Central memory CD8-positive, alpha-beta T cell (primary cell): ENCODE measurements at regions not wholly inside any gene's neighbourhood (a gene's known extent, or its start where the extent isn't known, plus 50 kb on each side); places are given as distances from the start of the nearest gene placed in this dataset.

ENCODE experiments used
- ATAC-seq: fragments of 150-1000 bp; cut with Tn5 transposase; replicated peaks from 2 replicates; pipeline ENCODE4 v1.10.0; 2022; ENCODE audit warnings: mild to moderate bottlenecking, moderate FRiP score, moderate number of reproducible peaks; ENCODE audit not compliant: poor library complexity, severe bottlenecking; ENCODE audit errors: extremely low read depth
- DNase-seq, 2 donors: peaks; one replicate each; pipeline ENCODE4 v3.0.0; 2021; ENCODE audit warnings: low spot score in 2 of 2
- H3K27ac Mint-ChIP-seq: one replicate; pipeline ENCODE4 v1.8.0; 2022; ENCODE audit warnings: low read depth, mild to moderate bottlenecking, moderate library complexity, mixed read lengths
- H3K27me3 Mint-ChIP-seq: one replicate; pipeline ENCODE4 v1.8.0; 2022; ENCODE audit warnings: mixed read lengths
- H3K36me3 Mint-ChIP-seq: one replicate; pipeline ENCODE4 v1.8.0; 2022; ENCODE audit warnings: mild to moderate bottlenecking, moderate library complexity, mixed read lengths; ENCODE audit not compliant: insufficient read depth
- H3K4me1 Mint-ChIP-seq: one replicate; pipeline ENCODE4 v1.8.0; 2022; ENCODE audit warnings: mixed read lengths
- H3K4me3 Mint-ChIP-seq: one replicate; pipeline ENCODE4 v1.8.0; 2022; ENCODE audit warnings: mild to moderate bottlenecking, moderate library complexity, mixed read lengths
- H3K9me3 Mint-ChIP-seq: one replicate; pipeline ENCODE4 v1.8.0; 2022; ENCODE audit warnings: mixed read lengths

- H3K9me3 Mint-ChIP-seq = no peaks in the 10 kb centered on the region
- H3K27me3 Mint-ChIP-seq = no peaks in the 10 kb centered on the region
- ATAC-seq = no peak
- H3K4me1 Mint-ChIP-seq = peaks cover 42% of the 10 kb centered on the region
- no peaks in the 10 kb centered on the region for H3K36me3 Mint-ChIP-seq
- no peak for DNase-seq
- no peak overlapping the region for H3K27ac Mint-ChIP-seq
- no peak overlapping the region for H3K4me3 Mint-ChIP-seq
Observed at GRCh38 chr12:68075416-68075815, 84.1 kb downstream of the IFNG start.

- no peak for DNase-seq
- Mint-ChIP-seq H3K4me3 (no peak overlapping the region), H3K27me3 (no peaks in the 10 kb centered on the region), H3K9me3 (no peaks in the 10 kb centered on the region), H3K27ac (no peak overlapping the region), H3K36me3 (no peaks in the 10 kb centered on the region), H3K4me1 (peaks cover 36% of the 10 kb centered on the region)
- no peak for ATAC-seq
Observed at GRCh38 chr12:68074306-68075027, 85.1 kb downstream of the IFNG start.

- peaks cover 35% of the 10 kb centered on the region for H3K4me1 Mint-ChIP-seq
- no peak overlapping the region for H3K27ac Mint-ChIP-seq
- no peak for ATAC-seq
- H3K36me3 Mint-ChIP-seq = peaks cover 2% of the 10 kb centered on the region
- peak overlapping the region; percentile 23 for H3K4me3 Mint-ChIP-seq
- DNase-seq = no peak
- peaks cover 7% of the 10 kb centered on the region for H3K9me3 Mint-ChIP-seq
- H3K27me3 Mint-ChIP-seq = no peaks in the 10 kb centered on the region
Observed at GRCh38 chr12:68070957-68071356, 81.7 kb downstream of the IFNG-AS1 start.
